HEK293 (cell line): ENCODE measurements at regions not wholly inside any gene's neighbourhood (a gene's known extent, or its start where the extent isn't known, plus 50 kb on each side); places are given as distances from the start of the nearest gene placed in this dataset.

Experiments used
- CTCF ChIA-PET: fragments of 350-600 bp; formaldehyde crosslinking; extraction: SDS; loops from one replicate; lab custom pipeline; 2021; ENCODE audit warnings: antibody characterized with exemption; lab: Yijun Ruan, JAX
- POLR2A ChIA-PET: fragments of 300-600 bp; formaldehyde crosslinking; extraction: SDS; loops from one replicate; lab custom pipeline; 2020; ENCODE audit warnings: antibody characterized with exemption, inconsistent platforms; lab: Yijun Ruan, JAX
- H3K27ac ChIP-seq: fragments of 200-500 bp; sonication (Bioruptor generic); 2 replicates; pipeline ENCODE4 v1.5.1; 2014; ENCODE audit warnings: low read depth, low read length, control low read depth, inconsistent platforms; ENCODE audit errors: extremely low read depth
- H3K36me3 ChIP-seq, 2 experiments: fragments of 200-500 bp in 1 of 2; sonication (Bioruptor generic) in 1 of 2; 1 replicate in 1 of 2; 2 replicates in 1 of 2; pipeline ENCODE4 v1.5.1; 2014 to 2017; ENCODE audit warnings: inconsistent platforms in 2 of 2, low read length in 2 of 2; ENCODE audit not compliant: control insufficient read depth in 2 of 2, insufficient read depth in 1 of 2
- H3K4me1 ChIP-seq: fragments of 200-500 bp; sonication (Bioruptor generic); 2 replicates; pipeline ENCODE4 v1.5.1; 2014; ENCODE audit warnings: mild to moderate bottlenecking, low read length, inconsistent platforms; ENCODE audit not compliant: control insufficient read depth, insufficient read depth
- H3K4me3 ChIP-seq: 2 replicates; pipeline ENCODE4 v1.5.1; 2011; ENCODE audit warnings: low read depth, mild to moderate bottlenecking, control low read depth, low read length, moderate library complexity
- H3K9me3 ChIP-seq: fragments of 200-500 bp; sonication (Bioruptor generic); 2 replicates; pipeline ENCODE4 v1.5.1; 2014; ENCODE audit warnings: low read depth, low read length, inconsistent platforms; ENCODE audit not compliant: control insufficient read depth, insufficient read depth
- ATF2 ChIP-seq: fragments of 450-650 bp; formaldehyde crosslinking; IDR thresholded peaks from 2 replicates; pipeline ENCODE4 v1.5.1; 2016; ENCODE audit warnings: missing biosample characterization, missing genetic modification characterization, low read depth
- BCL11A ChIP-seq: fragments of 450-650 bp; formaldehyde crosslinking; IDR thresholded peaks from 2 replicates; pipeline ENCODE4 v1.5.1; 2016; ENCODE audit warnings: low read depth, missing biosample characterization, missing genetic modification characterization
- CTCF ChIP-seq: fragments of 450-650 bp; formaldehyde crosslinking; IDR thresholded peaks from 2 replicates; pipeline ENCODE4 v1.5.1; 2016; ENCODE audit warnings: missing biosample characterization, missing genetic modification characterization
- HIC1 ChIP-seq: fragments of 450-650 bp; formaldehyde crosslinking; IDR thresholded peaks from 2 replicates; pipeline ENCODE4 v1.5.1; 2016; ENCODE audit warnings: missing biosample characterization, missing genetic modification characterization
- IKZF3 ChIP-seq: fragments of 450-650 bp; IDR thresholded peaks from 2 replicates; pipeline ENCODE4 v1.5.0; 2018; ENCODE audit warnings: missing biosample characterization, mild to moderate bottlenecking, missing genetic modification characterization, moderate library complexity
- PRDM10 ChIP-seq: fragments of 450-650 bp; formaldehyde crosslinking; IDR thresholded peaks from 2 replicates; pipeline ENCODE4 v1.5.1; 2016; ENCODE audit warnings: missing biosample characterization, missing genetic modification characterization
- PRDM6 ChIP-seq: fragments of 450-650 bp; formaldehyde crosslinking; IDR thresholded peaks from 2 replicates; pipeline ENCODE4 v1.5.1; 2017; ENCODE audit warnings: missing biosample characterization, missing genetic modification characterization
- SETDB1 ChIP-seq: IDR thresholded peaks from one replicate; pipeline ENCODE4 v1.6.1; 2017; ENCODE audit warnings: mild to moderate bottlenecking, low read length, moderate library complexity, mixed read lengths; ENCODE audit not compliant: insufficient read length
- ZBTB10 ChIP-seq: fragments of 450-650 bp; formaldehyde crosslinking; IDR thresholded peaks from 2 replicates; pipeline ENCODE4 v1.5.1; 2016; ENCODE audit warnings: missing biosample characterization, missing genetic modification characterization
- ZBTB44 ChIP-seq: fragments of 450-650 bp; IDR thresholded peaks from 2 replicates; pipeline ENCODE4 v1.5.1; 2018; ENCODE audit warnings: missing biosample characterization, mild to moderate bottlenecking, missing genetic modification characterization
- ZNF202 ChIP-seq: fragments of 450-650 bp; formaldehyde crosslinking; IDR thresholded peaks from 2 replicates; pipeline ENCODE4 v1.5.1; 2016; ENCODE audit warnings: missing biosample characterization, missing genetic modification characterization, borderline replicate concordance
- ZNF221 ChIP-seq: fragments of 450-650 bp; formaldehyde crosslinking; IDR thresholded peaks from 2 replicates; pipeline ENCODE4 v1.5.1; 2017; ENCODE audit warnings: missing biosample characterization, missing genetic modification characterization, borderline replicate concordance
- ZNF394 ChIP-seq: fragments of 450-650 bp; formaldehyde crosslinking; IDR thresholded peaks from 2 replicates; pipeline ENCODE4 v1.5.1; 2016; ENCODE audit warnings: missing biosample characterization, missing genetic modification characterization, mild to moderate bottlenecking, moderate library complexity, borderline replicate concordance
- ZNF510 ChIP-seq: fragments of 450-650 bp; formaldehyde crosslinking; IDR thresholded peaks from 2 replicates; pipeline ENCODE4 v1.5.1; 2018; ENCODE audit warnings: mild to moderate bottlenecking, missing genetic modification characterization, missing biosample characterization; ENCODE audit not compliant: insufficient replicate concordance
- ZNF654 ChIP-seq: fragments of 450-650 bp; formaldehyde crosslinking; IDR thresholded peaks from 2 replicates; pipeline ENCODE4 v1.5.1; 2016; ENCODE audit warnings: low read depth, missing biosample characterization, missing genetic modification characterization
- ZNF660 ChIP-seq: fragments of 450-650 bp; IDR thresholded peaks from 2 replicates; pipeline ENCODE4 v1.5.1; 2018; ENCODE audit warnings: missing biosample characterization, mild to moderate bottlenecking, missing genetic modification characterization

- Histone ChIP-seq H3K4me1 (no peaks in the 10 kb centered on the region), H3K27ac (no peak overlapping the region), H3K36me3 (no peaks in the 10 kb centered on the region), H3K9me3 (no peaks in the 10 kb centered on the region)
- ChIA-PET POLR2A (interaction anchor here (0.5 to 1.1 kb wide), 2 partner anchors 171 to 1032 kb away, joined by 4 to 5 read pairs; no protein-coding TSS in a partner anchor), CTCF (interaction anchor here (0.6 to 5.5 kb wide), 65 partner anchors 9 to 1060 kb away, joined by 3 to 92 read pairs (median 4); no protein-coding TSS in a partner anchor)
- TF ChIP-seq ZBTB44 (tag by site-specific recombination) (peak; percentile 35; the same call in 1 of the 2 replicates), PRDM6 (no peak), SETDB1 (no peak), ZNF510 (tag by site-specific recombination) (peak; percentile 53), ZNF660 (tag by site-specific recombination) (0 out of 2 replicates have a peak, but pooled peaks have one; percentile 44), ZNF654 (tag by site-specific recombination) (peak; percentile 78), ZNF202 (tag by site-specific recombination) (no peak), CTCF (tag by site-specific recombination) (peak; percentile 57), IKZF3 (no peak), ZNF394 (tag by site-specific recombination) (0 out of 2 replicates have a peak, but pooled peaks have one; percentile 10), HIC1 (tag by site-specific recombination) (no peak)
- TF ChIP-seq, all 188 proteins: peak for 6
- no peak overlapping the region for H3K4me3 ChIP-seq
Measured at GRCh38 chr5:158074992-158075769, 216.2 kb upstream of the CLINT1 start.

GRCh38 chr5:158074597-158074991 is 215.6 kb upstream of the CLINT1 start:
- POLR2A ChIA-PET = interaction anchor here (1.1 kb wide), 1 partner anchor 1032 kb away, joined by 4 read pairs; no protein-coding TSS in a partner anchor
- H3K9me3 ChIP-seq = no peaks in the 10 kb centered on the region
- H3K36me3 ChIP-seq = no peaks in the 10 kb centered on the region
- no peaks in the 10 kb centered on the region for H3K4me1 ChIP-seq
- CTCF ChIA-PET = interaction anchor here (0.6 to 5.5 kb wide), 57 partner anchors 10 to 1061 kb away, joined by 3 to 92 read pairs (median 4); no protein-coding TSS in a partner anchor
- no peak overlapping the region for H3K27ac ChIP-seq
- H3K4me3 ChIP-seq = no peak overlapping the region
- TF ChIP-seq ATF2 = no peak
- TF ChIP-seq PRDM10 (tag by site-specific recombination) = no peak
- TF ChIP-seq BCL11A = no peak
- TF ChIP-seq ZBTB10 = no peak
- no peak for TF ChIP-seq ZNF221 (tag by site-specific recombination)
